GM21825 (cell line): ENCODE measurements at regions not wholly inside any gene's neighbourhood (a gene's known extent, or its start where the extent isn't known, plus 50 kb on each side); places are given as distances from the start of the nearest gene placed in this dataset.
"Not testable (repeated sequence)": the region's sequence is repeated elsewhere in the genome, so short reads cannot be mapped to it uniquely, and the experiment has no call there.

Experiments
- ATAC-seq: cut with Tn5 transposase; IDR thresholded peaks from one replicate; pipeline ENCODE4 v1.9.1; 2021; ENCODE audit warnings: mild to moderate bottlenecking, moderate library complexity; ENCODE audit not compliant: unreplicated experiment

- ATAC-seq, result no peak
These were observed 930.9 kb upstream of the FAM98A start for GRCh38 chr2:34529965-34530364.

GRCh38 chr2:34523958-34524514 is 924.9 kb upstream of the FAM98A start:
- no peak for ATAC-seq

GRCh38 chr2:34519659-34520058 is 920.6 kb upstream of the FAM98A start:
- no peak for ATAC-seq

GRCh38 chr2:34498561-34498960 is 899.5 kb upstream of the FAM98A start:
- no peak for ATAC-seq

GRCh38 chr2:34494192-34494591 is 895.1 kb upstream of the FAM98A start:
- ATAC-seq, result not testable (repeated sequence)

- no peak for ATAC-seq
These were observed 893.7 kb upstream of the FAM98A start for GRCh38 chr2:34492561-34493455.

- ATAC-seq, result no peak
These were observed 887.9 kb upstream of the FAM98A start for GRCh38 chr2:34486965-34487364.

GRCh38 chr2:34481542-34481941 is 882.4 kb upstream of the FAM98A start:
- no peak for ATAC-seq

- no peak for ATAC-seq
These were observed 881.3 kb upstream of the FAM98A start for GRCh38 chr2:34480366-34480765.

- ATAC-seq, result no peak
These were observed 876.1 kb upstream of the FAM98A start for GRCh38 chr2:34475156-34475555.

GRCh38 chr2:34474646-34475045 is 875.5 kb upstream of the FAM98A start:
- no peak for ATAC-seq

- ATAC-seq, result no peak
These were observed 848.0 kb upstream of the FAM98A start for GRCh38 chr2:34447097-34447496.

- ATAC-seq, result no peak
These were observed 824.2 kb upstream of the FAM98A start for GRCh38 chr2:34423301-34423700.

- ATAC-seq, result no peak
These were observed 820.8 kb upstream of the FAM98A start for GRCh38 chr2:34419856-34420255.

GRCh38 chr2:34416856-34417255 is 817.8 kb upstream of the FAM98A start:
- ATAC-seq, result no peak

- no peak for ATAC-seq
These were observed 815.8 kb upstream of the FAM98A start for GRCh38 chr2:34414856-34415255.

GRCh38 chr2:34408100-34408499 is 809.0 kb upstream of the FAM98A start:
- ATAC-seq, result no peak

GRCh38 chr2:34403512-34403911 is 804.4 kb upstream of the FAM98A start:
- ATAC-seq, result no peak

- ATAC-seq, result no peak
These were observed 803.3 kb upstream of the FAM98A start for GRCh38 chr2:34402376-34402775.

GRCh38 chr2:34401186-34401585 is 802.1 kb upstream of the FAM98A start:
- ATAC-seq, result no peak

- no peak for ATAC-seq
These were observed 789.3 kb upstream of the FAM98A start for GRCh38 chr2:34388446-34388845.

- no peak for ATAC-seq
These were observed 788.4 kb upstream of the FAM98A start for GRCh38 chr2:34387536-34387935.
